H9 (cell line): ENCODE measurements at regions not wholly inside any gene's neighbourhood (a gene's known extent, or its start where the extent isn't known, plus 50 kb on each side); places are given as distances from the start of the nearest gene placed in this dataset.

ENCODE experiments used
- DNase-seq: peaks from one replicate; pipeline ENCODE4 v3.0.0-alpha.2; 2017
- H2AFZ ChIP-seq: one replicate; pipeline ENCODE4 v1.6.1; 2013; ENCODE audit warnings: mild to moderate bottlenecking, low read length, control low read depth, moderate library complexity
- H2AK5ac ChIP-seq: 2 replicates; pipeline ENCODE4 v1.6.1; 2013; ENCODE audit warnings: low read length, control low read depth, mixed read lengths; ENCODE audit not compliant: insufficient read length
- H2BK120ac ChIP-seq: one replicate; pipeline ENCODE4 v1.6.1; 2013; ENCODE audit warnings: low read depth, mild to moderate bottlenecking, low read length, control low read depth, inconsistent platforms; ENCODE audit not compliant: poor library complexity, severe bottlenecking
- H2BK12ac ChIP-seq: 2 replicates; pipeline ENCODE4 v1.6.1; 2013; ENCODE audit warnings: low read length, control low read depth, mixed read lengths, low read depth; ENCODE audit not compliant: insufficient read length
- H2BK15ac ChIP-seq: 2 replicates; pipeline ENCODE4 v1.6.1; 2013; ENCODE audit warnings: low read depth, low read length, control low read depth
- H2BK20ac ChIP-seq: one replicate; pipeline ENCODE4 v1.6.1; 2013; ENCODE audit warnings: low read depth, mild to moderate bottlenecking, low read length, control low read depth, inconsistent platforms; ENCODE audit not compliant: poor library complexity, severe bottlenecking
- H2BK5ac ChIP-seq: 2 replicates; pipeline ENCODE4 v1.6.1; 2013; ENCODE audit warnings: low read length, control low read depth, mixed read lengths; ENCODE audit not compliant: insufficient read length
- H3K14ac ChIP-seq: 2 replicates; pipeline ENCODE4 v1.6.1; 2013; ENCODE audit warnings: low read length, control low read depth; ENCODE audit not compliant: insufficient read depth
- H3K18ac ChIP-seq: 2 replicates; pipeline ENCODE4 v1.6.1; 2013; ENCODE audit warnings: low read depth, mild to moderate bottlenecking, mixed read lengths, low read length, control low read depth; ENCODE audit not compliant: insufficient read length
- H3K23ac ChIP-seq: 2 replicates; pipeline ENCODE4 v1.6.1; 2013; ENCODE audit warnings: low read length, control low read depth, mixed read lengths, low read depth; ENCODE audit not compliant: insufficient read length
- H3K23me2 ChIP-seq: 2 replicates; pipeline ENCODE4 v1.6.1; 2013; ENCODE audit warnings: low read depth, mild to moderate bottlenecking, mixed read lengths, low read length, control low read depth; ENCODE audit not compliant: insufficient read length, poor library complexity, severe bottlenecking
- H3K27ac ChIP-seq: 2 replicates; pipeline ENCODE4 v1.5.1; 2013; ENCODE audit warnings: low read length, control low read depth, mixed read lengths, low read depth; ENCODE audit not compliant: insufficient read length
- H3K27me3 ChIP-seq: 2 replicates; pipeline ENCODE4 v1.6.1; 2013; ENCODE audit warnings: low read length, control low read depth, inconsistent platforms; ENCODE audit not compliant: insufficient read depth
- H3K4ac ChIP-seq: 2 replicates; pipeline ENCODE4 v1.6.1; 2013; ENCODE audit warnings: low read depth, mild to moderate bottlenecking, control low read depth, inconsistent platforms, low read length, moderate library complexity
- H3K4me1 ChIP-seq: 2 replicates; pipeline ENCODE4 v1.6.1; 2013; ENCODE audit warnings: low read length, control low read depth, inconsistent platforms; ENCODE audit not compliant: insufficient read depth
- H3K4me2 ChIP-seq: 2 replicates; pipeline ENCODE4 v1.6.1; 2013; ENCODE audit warnings: low read length, control low read depth, mixed read lengths; ENCODE audit not compliant: insufficient read length, insufficient read depth
- H3K56ac ChIP-seq: 2 replicates; pipeline ENCODE4 v1.6.1; 2013; ENCODE audit warnings: low read depth, mild to moderate bottlenecking, mixed read lengths, low read length, control low read depth; ENCODE audit not compliant: insufficient read length
- H3K79me1 ChIP-seq: 2 replicates; pipeline ENCODE4 v1.6.1; 2013; ENCODE audit warnings: low read depth, mild to moderate bottlenecking, moderate library complexity, low read length, control low read depth, inconsistent platforms; ENCODE audit not compliant: insufficient read depth, poor library complexity, severe bottlenecking
- H3K79me2 ChIP-seq: 2 replicates; pipeline ENCODE4 v1.6.1; 2013; ENCODE audit warnings: low read length, control low read depth, inconsistent platforms; ENCODE audit not compliant: insufficient read depth
- H3K9ac ChIP-seq: 2 replicates; pipeline ENCODE4 v1.6.1; 2013; ENCODE audit warnings: low read length, control low read depth, mixed read lengths; ENCODE audit not compliant: insufficient read length; ENCODE audit errors: extremely low read depth
- H3K9me3 ChIP-seq: one replicate; pipeline ENCODE4 v1.6.1; 2013; ENCODE audit warnings: low read depth, low read length, inconsistent platforms; ENCODE audit not compliant: control insufficient read depth
- H3T11ph ChIP-seq: one replicate; pipeline ENCODE4 v1.6.1; 2013; ENCODE audit warnings: mild to moderate bottlenecking, low read length, control low read depth, inconsistent platforms
- H4K20me1 ChIP-seq: one replicate; pipeline ENCODE4 v1.6.1; 2013; ENCODE audit not compliant: control insufficient read depth, insufficient read length, insufficient read depth
- H4K5ac ChIP-seq: 2 replicates; pipeline ENCODE4 v1.6.1; 2013; ENCODE audit warnings: low read depth, mild to moderate bottlenecking, mixed read lengths, low read length, control low read depth; ENCODE audit not compliant: insufficient read length
- H4K8ac ChIP-seq: replicated peaks from 2 replicates; pipeline ENCODE4 v1.6.1; 2013; ENCODE audit warnings: low read length, control low read depth, mixed read lengths, low read depth; ENCODE audit not compliant: insufficient read length
- H4K91ac ChIP-seq: 2 replicates; pipeline ENCODE4 v1.6.1; 2013; ENCODE audit warnings: low read depth, mild to moderate bottlenecking, moderate library complexity, mixed read lengths, low read length, control low read depth; ENCODE audit not compliant: insufficient read length
- H3K27ac Mint-ChIP-seq, 3 experiments: 2 replicates in 2 of 3; 3 replicates in 1 of 3; pipeline ENCODE4 v1.8.0; 2020 to 2021; ENCODE audit warnings: mixed read lengths in 3 of 3, mild to moderate bottlenecking in 1 of 3, moderate library complexity in 1 of 3
- H3K27me3 Mint-ChIP-seq: 2 replicates; pipeline ENCODE4 v1.8.0; 2021; ENCODE audit warnings: low read depth, mild to moderate bottlenecking, moderate library complexity, mixed read lengths
- H3K36me3 Mint-ChIP-seq, 3 experiments: 2 replicates in 2 of 3; 3 replicates in 1 of 3; pipeline ENCODE4 v1.8.0; 2020 to 2021; ENCODE audit warnings: low read depth in 3 of 3, mixed read lengths in 3 of 3; ENCODE audit not compliant: insufficient read depth in 1 of 3
- H3K4me1 Mint-ChIP-seq, 2 experiments: 2 replicates each; pipeline ENCODE4 v1.8.0; 2020; ENCODE audit warnings: mixed read lengths in 2 of 2
- H3K4me3 Mint-ChIP-seq, 2 experiments: 2 replicates in 1 of 2; 3 replicates in 1 of 2; pipeline ENCODE4 v1.8.0; 2020 to 2021; ENCODE audit warnings: mild to moderate bottlenecking in 2 of 2, mixed read lengths in 2 of 2, moderate library complexity in 1 of 2
- H3K9me3 Mint-ChIP-seq, 2 experiments: 2 replicates in 1 of 2; 3 replicates in 1 of 2; pipeline ENCODE4 v1.8.0; 2020; ENCODE audit warnings: mild to moderate bottlenecking in 2 of 2, mixed read lengths in 2 of 2, moderate library complexity in 1 of 2
- WGBS: extraction: QIAGEN DNeasy Blood & Tissue Kit; methylation state at CpG from one replicate; pipeline ENCODE4 v1.1.7; 2013; ENCODE audit warnings: missing lambda C conversion rate, low lambda C conversion rate, mixed read lengths; ENCODE audit not compliant: insufficient read length; ENCODE audit errors: extremely low coverage; 5-methylcytosine and 5-hydroxymethylcytosine counted together
- TF ChIP-seq, protein P1 (sequence below): fragments of 200-600 bp; sonication (generic); conservative IDR thresholded peaks from 3 replicates; pipeline ENCODE4 v1.8.0; 2021; ENCODE audit warnings: antibody characterized with exemption, mild to moderate bottlenecking

DNA sequence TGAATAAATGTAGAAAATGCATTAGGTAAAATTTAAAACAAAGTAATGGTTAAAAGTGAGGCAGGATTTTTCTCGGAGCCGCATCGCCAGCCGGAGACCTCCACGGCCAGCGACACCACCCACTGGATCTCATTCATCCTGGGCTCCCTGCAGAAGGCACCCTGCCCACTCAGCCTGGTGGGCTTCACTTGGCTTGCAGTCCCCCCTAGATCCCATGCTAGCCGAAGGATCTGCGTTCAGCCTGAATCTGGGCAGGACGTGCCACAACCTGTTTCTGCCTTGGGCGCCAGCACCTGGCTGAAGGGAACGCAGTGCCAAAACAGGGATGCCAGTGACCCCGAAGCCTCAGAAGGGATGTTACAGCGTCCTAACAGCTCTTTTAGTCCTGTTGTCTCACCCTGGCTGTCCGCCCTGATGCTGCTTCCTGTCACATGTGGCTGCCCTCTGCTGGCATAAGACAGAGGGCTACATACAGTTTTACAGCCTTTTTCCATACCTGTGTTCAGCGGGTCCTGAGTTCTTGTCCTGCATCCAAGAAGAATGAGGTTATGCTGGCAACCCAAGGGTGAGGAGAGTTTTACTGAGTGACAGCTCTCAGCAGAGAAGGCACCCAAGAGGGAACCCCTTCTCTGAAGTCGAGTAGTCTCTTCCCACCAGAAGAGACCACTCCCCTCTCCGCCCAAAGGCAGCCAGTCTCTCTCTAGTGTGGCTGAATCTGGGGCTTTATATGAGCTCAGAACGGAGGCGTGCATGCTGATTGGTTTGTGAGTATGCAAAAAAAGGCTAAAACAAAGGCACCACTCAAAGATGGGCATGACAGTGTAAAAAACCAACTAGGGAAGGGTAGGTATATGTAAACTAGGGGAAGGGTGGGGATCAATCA is 173.1 kb upstream of the GYPC start:
- no peaks in the 10 kb centered on the region; the same call in 1 of the 2 replicates for H3K27me3 Mint-ChIP-seq

More for the DNA sequence above, 173.1 kb upstream of the GYPC start:
- H3K56ac ChIP-seq, result no peak overlapping the region
- H3K23me2 ChIP-seq, result no peaks in the 10 kb centered on the region
- H2BK120ac ChIP-seq, result no peak overlapping the region
- H2AK5ac ChIP-seq, result no peak overlapping the region
- H3K9me3 Mint-ChIP-seq, result peaks cover 14 to 15% of the 10 kb centered on the region in 2 experiments
- no peak overlapping the region for H4K91ac ChIP-seq
- H2BK15ac ChIP-seq, result no peak overlapping the region
- no peaks in the 10 kb centered on the region for H3K27me3 ChIP-seq
- no peak overlapping the region for H4K8ac ChIP-seq
- H3K18ac ChIP-seq, result no peak overlapping the region
- H3K14ac ChIP-seq, result no peak overlapping the region
- H3K79me2 ChIP-seq, result no peaks in the 10 kb centered on the region
- peaks cover 0 to 9% (median 1%) of the 10 kb centered on the region in 3 experiments; a peak in 3 of 7 replicates for H3K36me3 Mint-ChIP-seq
- H3K9me3 ChIP-seq, result peaks cover 6% of the 10 kb centered on the region
- no peak overlapping the region for H3T11ph ChIP-seq
- no CpG with 5 or more reads among the region's 19 CpGs for WGBS
- H3K9ac ChIP-seq, result no peak overlapping the region
- DNase-seq, result peak; percentile 78
- H3K27ac Mint-ChIP-seq, result no peak overlapping the region; a peak in 1 of 7 replicates
- H3K4me2 ChIP-seq, result no peak overlapping the region
- H4K5ac ChIP-seq, result no peak overlapping the region
- H3K23ac ChIP-seq, result no peak overlapping the region
- no peaks in the 10 kb centered on the region for H3K4me1 ChIP-seq
- no peak overlapping the region for H3K4me3 Mint-ChIP-seq
- H2BK12ac ChIP-seq, result no peak overlapping the region
- H2BK20ac ChIP-seq, result no peak overlapping the region
- H3K4ac ChIP-seq, result no peak overlapping the region
- TF ChIP-seq, protein P1, sequence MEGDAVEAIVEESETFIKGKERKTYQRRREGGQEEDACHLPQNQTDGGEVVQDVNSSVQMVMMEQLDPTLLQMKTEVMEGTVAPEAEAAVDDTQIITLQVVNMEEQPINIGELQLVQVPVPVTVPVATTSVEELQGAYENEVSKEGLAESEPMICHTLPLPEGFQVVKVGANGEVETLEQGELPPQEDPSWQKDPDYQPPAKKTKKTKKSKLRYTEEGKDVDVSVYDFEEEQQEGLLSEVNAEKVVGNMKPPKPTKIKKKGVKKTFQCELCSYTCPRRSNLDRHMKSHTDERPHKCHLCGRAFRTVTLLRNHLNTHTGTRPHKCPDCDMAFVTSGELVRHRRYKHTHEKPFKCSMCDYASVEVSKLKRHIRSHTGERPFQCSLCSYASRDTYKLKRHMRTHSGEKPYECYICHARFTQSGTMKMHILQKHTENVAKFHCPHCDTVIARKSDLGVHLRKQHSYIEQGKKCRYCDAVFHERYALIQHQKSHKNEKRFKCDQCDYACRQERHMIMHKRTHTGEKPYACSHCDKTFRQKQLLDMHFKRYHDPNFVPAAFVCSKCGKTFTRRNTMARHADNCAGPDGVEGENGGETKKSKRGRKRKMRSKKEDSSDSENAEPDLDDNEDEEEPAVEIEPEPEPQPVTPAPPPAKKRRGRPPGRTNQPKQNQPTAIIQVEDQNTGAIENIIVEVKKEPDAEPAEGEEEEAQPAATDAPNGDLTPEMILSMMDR, result peak; percentile 60; the same call in 2 of the 3 replicates
- no peak overlapping the region for H2BK5ac ChIP-seq
- no peak overlapping the region for H3K27ac ChIP-seq
- no peak overlapping the region for H2AFZ ChIP-seq
- no peaks in the 10 kb centered on the region for H3K79me1 ChIP-seq
- no peaks in the 10 kb centered on the region for H3K4me1 Mint-ChIP-seq
- H4K20me1 ChIP-seq, result no peaks in the 10 kb centered on the region
